SH-SY5Y (cell line): ENCODE measurements at regions not wholly inside any gene's neighbourhood (a gene's known extent, or its start where the extent isn't known, plus 50 kb on each side); places are given as distances from the start of the nearest gene placed in this dataset.

Experiments used
- GATA2 ChIP-seq: IDR thresholded peaks from 2 replicates; pipeline ENCODE4 v1.6.1; 2011; ENCODE audit warnings: mild to moderate bottlenecking, low read depth, low read length
- GATA3 ChIP-seq: IDR thresholded peaks from 2 replicates; pipeline ENCODE4 v1.6.1; 2011; ENCODE audit warnings: low read depth, mild to moderate bottlenecking, low read length, moderate library complexity

DNA sequence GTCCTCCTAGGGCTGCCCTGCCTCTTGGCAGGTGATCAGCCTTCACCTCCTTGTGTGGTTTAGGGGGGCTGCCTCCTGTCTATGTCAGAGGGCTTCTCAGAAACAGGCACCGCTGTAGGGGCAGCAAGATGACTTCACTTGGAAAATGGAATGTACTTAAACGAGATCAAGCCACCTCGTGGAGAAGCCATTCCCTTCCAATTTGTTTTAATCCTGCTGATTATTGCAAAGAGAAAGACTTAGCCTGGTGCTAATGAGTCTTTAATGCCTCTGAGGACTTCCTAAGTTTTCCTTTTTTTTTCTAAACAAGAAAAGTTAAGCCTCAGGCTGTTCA is 62.3 kb upstream of the RFLNA start:
- TF ChIP-seq GATA2 = no peak
- TF ChIP-seq GATA3 = no peak
